ENCODE measurements at regions not wholly inside any gene's neighbourhood (a gene's known extent, or its start where the extent isn't known, plus 50 kb on each side); places are given as distances from the start of the nearest gene placed in this dataset.

- Histone ChIP-seq H3K27ac (ENCODE audit: insufficient read depth, low read length, poor library complexity, severe bottlenecking) (no peak overlapping the region), H3K27me3 (ENCODE audit: control insufficient read depth, insufficient read depth, low read length) (no peaks in the 10 kb centered on the region), H3K36me3 (ENCODE audit: control insufficient read depth, insufficient read depth, low read length) (no peaks in the 10 kb centered on the region), H3K4me3 (ENCODE audit: low read depth, low read length) (no peak overlapping the region), H3K4me1 (ENCODE audit: control insufficient read depth, insufficient read depth, low read length, poor library complexity, severe bottlenecking) (no peaks in the 10 kb centered on the region), H3K9me3 (ENCODE audit: control insufficient read depth in 2 of 2, low read length in 2 of 2) (no peaks in the 10 kb centered on the region)
- Mint-ChIP-seq H3K9me3 (peaks cover 0 to 6% (median 0%) of the 10 kb centered on the region in 7 donors), H3K36me3 (no peaks in the 10 kb centered on the region), H3K27me3 (peaks cover 6% of the 10 kb centered on the region), H3K4me3 (no peak overlapping the region), H3K27ac (no peak overlapping the region), H3K4me1 (no peaks in the 10 kb centered on the region)
- no peak for ATAC-seq (ENCODE audit: low read depth in 2 of 2)
- DNase-seq: no peak
Observed at GRCh38 chr16:79895917-79896203, 295.3 kb upstream of the MAF start.

GRCh38 chr16:79895053-79895916 is 294.7 kb upstream of the MAF start:
- H3K4me3 ChIP-seq (ENCODE audit: low read depth, low read length): no peak overlapping the region
- H3K27ac Mint-ChIP-seq: no peak overlapping the region
- peaks cover 0 to 6% (median 0%) of the 10 kb centered on the region in 7 donors for H3K9me3 Mint-ChIP-seq
- DNase-seq (no peak), ATAC-seq (ENCODE audit: low read depth in 2 of 2) (no peak)
- no peaks in the 10 kb centered on the region for H3K4me1 ChIP-seq (ENCODE audit: control insufficient read depth, insufficient read depth, low read length, poor library complexity, severe bottlenecking)
- peaks cover 6% of the 10 kb centered on the region for H3K27me3 Mint-ChIP-seq
- no peaks in the 10 kb centered on the region for H3K36me3 ChIP-seq (ENCODE audit: control insufficient read depth, insufficient read depth, low read length)
- H3K4me1 Mint-ChIP-seq: no peaks in the 10 kb centered on the region
- no peaks in the 10 kb centered on the region for H3K36me3 Mint-ChIP-seq
- no peak overlapping the region for H3K27ac ChIP-seq (ENCODE audit: insufficient read depth, low read length, poor library complexity, severe bottlenecking)
- no peak overlapping the region for H3K4me3 Mint-ChIP-seq
- no peaks in the 10 kb centered on the region for H3K27me3 ChIP-seq (ENCODE audit: control insufficient read depth, insufficient read depth, low read length)
- H3K9me3 ChIP-seq (ENCODE audit: control insufficient read depth in 2 of 2, low read length in 2 of 2): no peaks in the 10 kb centered on the region

DNA sequence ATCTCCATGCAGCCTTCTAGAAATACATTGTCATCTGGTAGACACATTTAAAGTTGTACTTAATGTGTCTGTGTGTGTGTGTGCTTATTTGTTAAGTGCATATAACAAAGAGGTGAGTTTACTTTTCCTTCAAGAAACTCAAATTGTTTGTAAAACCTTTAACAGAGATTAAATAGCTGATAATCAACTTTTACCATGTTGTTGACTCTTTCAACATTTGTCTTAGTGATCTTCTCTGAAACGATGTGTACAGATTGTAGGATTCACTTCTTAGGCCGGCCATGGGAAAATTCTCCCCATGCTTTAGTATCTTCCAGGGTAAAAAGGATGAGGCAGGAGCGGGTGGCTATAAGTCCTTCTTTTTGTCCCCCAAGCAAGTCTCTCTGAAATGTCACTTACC is 292.9 kb upstream of the MAF start:
- Histone ChIP-seq H3K36me3 (ENCODE audit: control insufficient read depth, insufficient read depth, low read length) (no peaks in the 10 kb centered on the region), H3K9me3 (ENCODE audit: control insufficient read depth in 2 of 2, low read length in 2 of 2) (no peaks in the 10 kb centered on the region), H3K4me1 (ENCODE audit: control insufficient read depth, insufficient read depth, low read length, poor library complexity, severe bottlenecking) (no peaks in the 10 kb centered on the region), H3K27me3 (ENCODE audit: control insufficient read depth, insufficient read depth, low read length) (no peaks in the 10 kb centered on the region), H3K27ac (ENCODE audit: insufficient read depth, low read length, poor library complexity, severe bottlenecking) (no peak overlapping the region), H3K4me3 (ENCODE audit: low read depth, low read length) (no peak overlapping the region)
- Mint-ChIP-seq H3K27me3 (no peaks in the 10 kb centered on the region), H3K4me3 (no peak overlapping the region), H3K27ac (no peak overlapping the region), H3K9me3 (peaks cover 0 to 6% (median 0%) of the 10 kb centered on the region in 7 donors), H3K36me3 (no peaks in the 10 kb centered on the region), H3K4me1 (no peaks in the 10 kb centered on the region)
- ATAC-seq (ENCODE audit: low read depth in 2 of 2) (no peak), DNase-seq (no peak)

- no peak overlapping the region for H3K27ac Mint-ChIP-seq
- peaks cover 4% of the 10 kb centered on the region for H3K27me3 Mint-ChIP-seq
- Histone ChIP-seq H3K9me3 (ENCODE audit: control insufficient read depth in 2 of 2, low read length in 2 of 2) (no peaks in the 10 kb centered on the region), H3K27me3 (ENCODE audit: control insufficient read depth, insufficient read depth, low read length) (no peaks in the 10 kb centered on the region), H3K27ac (ENCODE audit: insufficient read depth, low read length, poor library complexity, severe bottlenecking) (no peak overlapping the region), H3K36me3 (ENCODE audit: control insufficient read depth, insufficient read depth, low read length) (no peaks in the 10 kb centered on the region), H3K4me1 (ENCODE audit: control insufficient read depth, insufficient read depth, low read length, poor library complexity, severe bottlenecking) (no peaks in the 10 kb centered on the region), H3K4me3 (ENCODE audit: low read depth, low read length) (no peak overlapping the region)
- H3K4me3 Mint-ChIP-seq: no peak overlapping the region
- DNase-seq (no peak), ATAC-seq (ENCODE audit: low read depth in 2 of 2) (no peak)
- H3K36me3 Mint-ChIP-seq: no peaks in the 10 kb centered on the region
- H3K9me3 Mint-ChIP-seq: peaks cover 0 to 6% (median 0%) of the 10 kb centered on the region in 7 donors
- H3K4me1 Mint-ChIP-seq: no peaks in the 10 kb centered on the region
Observed at GRCh38 chr16:79892278-79892677, 291.7 kb upstream of the MAF start.

- no peak overlapping the region for H3K27ac ChIP-seq (ENCODE audit: insufficient read depth, low read length, poor library complexity, severe bottlenecking)
- no peaks in the 10 kb centered on the region for H3K9me3 ChIP-seq (ENCODE audit: control insufficient read depth in 2 of 2, low read length in 2 of 2)
- Mint-ChIP-seq H3K4me3 (no peak overlapping the region), H3K27ac (no peak overlapping the region), H3K36me3 (no peaks in the 10 kb centered on the region), H3K4me1 (no peaks in the 10 kb centered on the region), H3K27me3 (peaks cover 9% of the 10 kb centered on the region), H3K9me3 (peaks cover 0 to 6% (median 0%) of the 10 kb centered on the region in 7 donors)
- no peak overlapping the region for H3K4me3 ChIP-seq (ENCODE audit: low read depth, low read length)
- H3K27me3 ChIP-seq (ENCODE audit: control insufficient read depth, insufficient read depth, low read length): no peaks in the 10 kb centered on the region
- ATAC-seq (ENCODE audit: low read depth in 2 of 2) (no peak), DNase-seq (no peak)
- H3K36me3 ChIP-seq (ENCODE audit: control insufficient read depth, insufficient read depth, low read length): no peaks in the 10 kb centered on the region
- H3K4me1 ChIP-seq (ENCODE audit: control insufficient read depth, insufficient read depth, low read length, poor library complexity, severe bottlenecking): no peaks in the 10 kb centered on the region
Observed at GRCh38 chr16:79891458-79891857, 290.9 kb upstream of the MAF start.

DNA sequence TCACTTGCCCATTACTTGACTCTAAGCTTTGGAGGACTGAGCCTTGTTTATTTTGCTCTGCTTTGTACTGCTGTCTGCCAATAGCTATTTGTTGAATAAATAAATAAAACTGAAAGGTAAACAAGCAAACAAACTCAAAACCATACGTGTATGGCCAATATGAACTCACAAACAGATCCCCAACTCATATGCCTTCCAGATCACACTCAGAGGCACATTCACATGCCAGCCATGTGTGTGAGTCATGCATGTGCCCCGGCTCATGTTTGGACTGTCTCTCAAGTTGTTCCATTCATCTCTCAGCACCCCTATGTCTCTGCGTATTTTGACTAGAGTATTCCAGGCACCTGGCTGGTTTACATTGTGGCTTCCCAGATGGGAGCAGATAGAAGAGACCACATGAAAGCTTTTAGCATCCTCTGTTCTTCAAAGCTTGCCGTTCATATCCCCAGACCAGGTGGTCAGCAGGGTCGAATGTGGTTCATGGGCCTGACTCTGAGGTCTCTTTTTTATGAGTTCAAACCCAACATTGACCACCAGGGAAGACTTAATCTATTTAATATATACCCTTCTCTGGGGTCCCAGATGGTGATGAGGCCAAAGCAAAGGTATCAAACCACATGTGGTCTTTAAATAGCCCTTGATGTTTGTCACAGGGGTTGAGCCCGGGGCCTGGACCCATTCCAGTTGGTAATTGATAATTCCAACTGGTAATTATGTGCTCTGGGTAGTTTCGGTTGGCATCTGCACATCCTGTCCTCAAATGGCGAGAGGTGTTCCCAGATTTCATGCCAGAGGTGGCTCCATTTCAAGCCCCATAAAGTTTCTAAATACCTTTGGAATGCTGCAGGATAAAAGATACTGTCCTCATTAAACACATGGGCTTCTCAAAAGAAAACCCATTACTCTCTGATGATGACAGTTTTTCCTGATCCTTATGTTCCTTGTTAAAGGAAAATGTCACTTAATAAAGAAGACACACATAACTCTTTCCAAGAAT is 287.3 kb upstream of the MAF start:
- H3K27ac ChIP-seq (ENCODE audit: insufficient read depth, low read length, poor library complexity, severe bottlenecking): no peak overlapping the region
- peaks cover 3% of the 10 kb centered on the region for H3K27me3 ChIP-seq (ENCODE audit: control insufficient read depth, insufficient read depth, low read length)

GRCh38 chr16:79885320-79885719 is 284.8 kb upstream of the MAF start:
- Mint-ChIP-seq H3K9me3 (peaks cover 0 to 2% (median 0%) of the 10 kb centered on the region in 7 donors), H3K4me3 (no peak overlapping the region), H3K4me1 (no peaks in the 10 kb centered on the region), H3K27ac (no peak overlapping the region), H3K27me3 (peaks cover 13% of the 10 kb centered on the region), H3K36me3 (no peaks in the 10 kb centered on the region)
- Histone ChIP-seq H3K4me3 (ENCODE audit: low read depth, low read length) (no peak overlapping the region), H3K27me3 (ENCODE audit: control insufficient read depth, insufficient read depth, low read length) (peaks cover 3% of the 10 kb centered on the region), H3K36me3 (ENCODE audit: control insufficient read depth, insufficient read depth, low read length) (no peaks in the 10 kb centered on the region), H3K4me1 (ENCODE audit: control insufficient read depth, insufficient read depth, low read length, poor library complexity, severe bottlenecking) (no peaks in the 10 kb centered on the region), H3K9me3 (ENCODE audit: control insufficient read depth in 2 of 2, low read length in 2 of 2) (no peaks in the 10 kb centered on the region), H3K27ac (ENCODE audit: insufficient read depth, low read length, poor library complexity, severe bottlenecking) (no peak overlapping the region)
- ATAC-seq (ENCODE audit: low read depth in 2 of 2) (no peak), DNase-seq (no peak)

More for the DNA sequence above, 287.3 kb upstream of the MAF start:
- no peak for ATAC-seq (ENCODE audit: low read depth in 2 of 2)
- Histone ChIP-seq H3K4me3 (ENCODE audit: low read depth, low read length) (no peak overlapping the region), H3K9me3 (ENCODE audit: control insufficient read depth in 2 of 2, low read length in 2 of 2) (no peaks in the 10 kb centered on the region), H3K4me1 (ENCODE audit: control insufficient read depth, insufficient read depth, low read length, poor library complexity, severe bottlenecking) (no peaks in the 10 kb centered on the region), H3K36me3 (ENCODE audit: control insufficient read depth, insufficient read depth, low read length) (no peaks in the 10 kb centered on the region)
- H3K4me3 Mint-ChIP-seq: no peak overlapping the region
- peaks cover 0 to 6% (median 0%) of the 10 kb centered on the region in 7 donors for H3K9me3 Mint-ChIP-seq
- no peaks in the 10 kb centered on the region for H3K4me1 Mint-ChIP-seq
- no peaks in the 10 kb centered on the region for H3K36me3 Mint-ChIP-seq
- no peak overlapping the region for H3K27ac Mint-ChIP-seq
- peaks cover 9% of the 10 kb centered on the region for H3K27me3 Mint-ChIP-seq
- DNase-seq: no peak

All from CD4-positive, CD25-positive, alpha-beta regulatory T cell (primary cell).